Liver (tissue), 3 donors: ENCODE measurements at regions not wholly inside any gene's neighbourhood (a gene's known extent, or its start where the extent isn't known, plus 50 kb on each side); places are given as distances from the start of the nearest gene placed in this dataset.

Experiments
- FOXA1 ChIP-seq: IDR thresholded peaks from 2 replicates; pipeline ENCODE4 v1.6.1; 2016; ENCODE audit warnings: antibody characterized with exemption
- GABPA ChIP-seq, 2 donors: IDR thresholded peaks in 1 of 2; conservative IDR thresholded peaks in 1 of 2; 2 replicates each; pipeline ENCODE4 v1.6.1; 2016; ENCODE audit warnings: antibody characterized with exemption in 2 of 2, mild to moderate bottlenecking in 1 of 2, moderate library complexity in 1 of 2
- HNF4A ChIP-seq, 2 donors: conservative IDR thresholded peaks; 2 replicates each; pipeline ENCODE4 v1.6.1; 2016; ENCODE audit warnings: antibody characterized with exemption in 2 of 2, mild to moderate bottlenecking in 2 of 2
- RAD21 ChIP-seq, 2 donors: IDR thresholded peaks; 2 replicates each; pipeline ENCODE4 v1.6.1; 2016; ENCODE audit warnings: antibody characterized with exemption in 2 of 2, mild to moderate bottlenecking in 2 of 2
- SP1 ChIP-seq: IDR thresholded peaks from 2 replicates; pipeline ENCODE4 v1.6.1; 2018; ENCODE audit warnings: antibody characterized with exemption, mild to moderate bottlenecking
- TF ChIP-seq, protein P1 (sequence below): fragments of 150-350 bp; IDR thresholded peaks from 2 replicates; pipeline ENCODE4 v1.5.1; 2017; ENCODE audit warnings: improper control_type of control experiment, low read depth, low read length; ENCODE audit not compliant: missing input control
- TF ChIP-seq, protein P2 (sequence below): IDR thresholded peaks from 2 replicates; pipeline ENCODE4 v1.6.1; 2016; ENCODE audit warnings: antibody characterized with exemption, mild to moderate bottlenecking
- donor health status: healthy.
- donor health status: healthy.

DNA sequence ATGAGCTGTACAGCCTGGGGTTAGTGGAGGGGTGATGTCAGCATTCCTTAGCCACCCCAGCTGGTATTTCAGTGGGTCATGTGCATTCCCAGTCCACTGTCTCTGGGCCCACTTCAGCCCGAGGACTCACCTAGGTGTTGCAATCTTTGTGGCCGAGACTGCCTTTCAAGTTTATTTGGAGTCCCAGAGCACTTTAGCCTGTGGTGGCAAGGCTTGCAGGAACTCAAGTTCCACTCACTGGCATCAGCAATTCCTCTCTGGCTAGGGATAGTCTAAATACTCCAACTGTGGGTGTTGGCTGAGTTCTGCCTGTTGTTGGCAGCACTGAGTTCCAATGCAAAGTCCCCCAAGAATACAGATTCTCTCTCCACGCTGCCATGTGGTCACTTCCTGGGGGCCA, 191.6 kb upstream of the PGR start:
- TF ChIP-seq, protein P1, sequence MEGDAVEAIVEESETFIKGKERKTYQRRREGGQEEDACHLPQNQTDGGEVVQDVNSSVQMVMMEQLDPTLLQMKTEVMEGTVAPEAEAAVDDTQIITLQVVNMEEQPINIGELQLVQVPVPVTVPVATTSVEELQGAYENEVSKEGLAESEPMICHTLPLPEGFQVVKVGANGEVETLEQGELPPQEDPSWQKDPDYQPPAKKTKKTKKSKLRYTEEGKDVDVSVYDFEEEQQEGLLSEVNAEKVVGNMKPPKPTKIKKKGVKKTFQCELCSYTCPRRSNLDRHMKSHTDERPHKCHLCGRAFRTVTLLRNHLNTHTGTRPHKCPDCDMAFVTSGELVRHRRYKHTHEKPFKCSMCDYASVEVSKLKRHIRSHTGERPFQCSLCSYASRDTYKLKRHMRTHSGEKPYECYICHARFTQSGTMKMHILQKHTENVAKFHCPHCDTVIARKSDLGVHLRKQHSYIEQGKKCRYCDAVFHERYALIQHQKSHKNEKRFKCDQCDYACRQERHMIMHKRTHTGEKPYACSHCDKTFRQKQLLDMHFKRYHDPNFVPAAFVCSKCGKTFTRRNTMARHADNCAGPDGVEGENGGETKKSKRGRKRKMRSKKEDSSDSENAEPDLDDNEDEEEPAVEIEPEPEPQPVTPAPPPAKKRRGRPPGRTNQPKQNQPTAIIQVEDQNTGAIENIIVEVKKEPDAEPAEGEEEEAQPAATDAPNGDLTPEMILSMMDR = no peak
- TF ChIP-seq HNF4A (conservative IDR thresholded peaks at IDR 0.05) (no peak), FOXA1 (no peak), GABPA (IDR thresholded peaks at IDR 0.05 in 1 of 2, conservative IDR thresholded peaks at IDR 0.05 in 1 of 2) (no peak), SP1 (no peak), RAD21 (IDR thresholded peaks at IDR 0.05) (no peak)
- TF ChIP-seq, protein P2, sequence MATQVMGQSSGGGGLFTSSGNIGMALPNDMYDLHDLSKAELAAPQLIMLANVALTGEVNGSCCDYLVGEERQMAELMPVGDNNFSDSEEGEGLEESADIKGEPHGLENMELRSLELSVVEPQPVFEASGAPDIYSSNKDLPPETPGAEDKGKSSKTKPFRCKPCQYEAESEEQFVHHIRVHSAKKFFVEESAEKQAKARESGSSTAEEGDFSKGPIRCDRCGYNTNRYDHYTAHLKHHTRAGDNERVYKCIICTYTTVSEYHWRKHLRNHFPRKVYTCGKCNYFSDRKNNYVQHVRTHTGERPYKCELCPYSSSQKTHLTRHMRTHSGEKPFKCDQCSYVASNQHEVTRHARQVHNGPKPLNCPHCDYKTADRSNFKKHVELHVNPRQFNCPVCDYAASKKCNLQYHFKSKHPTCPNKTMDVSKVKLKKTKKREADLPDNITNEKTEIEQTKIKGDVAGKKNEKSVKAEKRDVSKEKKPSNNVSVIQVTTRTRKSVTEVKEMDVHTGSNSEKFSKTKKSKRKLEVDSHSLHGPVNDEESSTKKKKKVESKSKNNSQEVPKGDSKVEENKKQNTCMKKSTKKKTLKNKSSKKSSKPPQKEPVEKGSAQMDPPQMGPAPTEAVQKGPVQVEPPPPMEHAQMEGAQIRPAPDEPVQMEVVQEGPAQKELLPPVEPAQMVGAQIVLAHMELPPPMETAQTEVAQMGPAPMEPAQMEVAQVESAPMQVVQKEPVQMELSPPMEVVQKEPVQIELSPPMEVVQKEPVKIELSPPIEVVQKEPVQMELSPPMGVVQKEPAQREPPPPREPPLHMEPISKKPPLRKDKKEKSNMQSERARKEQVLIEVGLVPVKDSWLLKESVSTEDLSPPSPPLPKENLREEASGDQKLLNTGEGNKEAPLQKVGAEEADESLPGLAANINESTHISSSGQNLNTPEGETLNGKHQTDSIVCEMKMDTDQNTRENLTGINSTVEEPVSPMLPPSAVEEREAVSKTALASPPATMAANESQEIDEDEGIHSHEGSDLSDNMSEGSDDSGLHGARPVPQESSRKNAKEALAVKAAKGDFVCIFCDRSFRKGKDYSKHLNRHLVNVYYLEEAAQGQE = no peak
